ENCODE measurements at regions not wholly inside any gene's neighbourhood (a gene's known extent, or its start where the extent isn't known, plus 50 kb on each side); places are given as distances from the start of the nearest gene placed in this dataset.

DNA sequence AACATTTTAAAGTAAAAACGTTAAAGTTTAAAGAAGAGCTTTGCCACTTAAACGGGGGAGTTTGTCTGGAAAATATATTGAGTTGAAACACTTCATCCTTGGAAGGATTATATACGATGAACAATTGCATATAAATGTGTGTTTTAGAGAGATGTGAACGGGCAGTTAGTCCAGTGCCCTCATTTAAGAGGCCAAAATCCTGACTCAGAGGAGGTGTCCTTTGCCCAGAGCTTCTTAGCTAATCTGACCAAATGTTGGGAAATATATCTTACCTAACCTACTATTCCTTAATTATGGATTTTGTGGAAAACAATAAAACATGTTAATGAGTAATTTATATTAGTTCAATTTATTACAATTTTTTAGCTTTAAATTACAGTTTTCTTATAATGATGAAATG, 327.2 kb upstream of the DIPK2B start:
- no peaks in the 10 kb centered on the region for H3K4me1 ChIP-seq
- intact Hi-C loops (cut with DNase I), result no loop called here

DNA sequence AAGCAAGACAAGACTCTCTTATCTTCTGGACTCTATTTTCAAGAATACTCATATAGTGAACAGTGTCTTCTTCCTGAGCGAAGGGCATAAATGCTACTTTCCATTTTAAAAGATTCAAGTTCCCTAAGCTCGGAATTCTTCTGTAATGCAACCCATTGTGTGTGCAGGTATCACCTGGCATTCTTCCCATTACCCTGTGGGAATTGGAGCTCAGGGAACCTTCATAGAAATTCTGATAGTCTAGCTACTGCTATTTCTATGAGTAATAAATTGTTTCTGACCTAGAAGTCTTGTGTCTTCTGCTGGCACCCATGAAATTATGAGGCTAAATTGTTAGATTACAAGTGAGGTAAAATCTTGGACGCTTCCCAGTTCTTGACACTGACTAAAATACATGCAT, 324.1 kb upstream of the DIPK2B start:
- no peak overlapping the region for H3K27ac ChIP-seq
- H3K36me3 ChIP-seq, result no peaks in the 10 kb centered on the region
- TF ChIP-seq CTCF (IDR thresholded peaks at IDR 0.05), result no peak
- TF ChIP-seq POLR2A (IDR thresholded peaks at IDR 0.05), result no peak
- intact Hi-C loops (cut with DNase I), result no loop called here
- no peaks in the 10 kb centered on the region for H3K27me3 ChIP-seq
- no peaks in the 10 kb centered on the region for H3K9me3 ChIP-seq
- H3K4me1 ChIP-seq, result no peaks in the 10 kb centered on the region
- DNase-seq, result no peak
- 81 to 95% methylated on average over 3 of the region's 3 CpGs for WGBS, 2 donors
- H3K4me3 ChIP-seq (replicated peaks in 1 of 3), result no peak overlapping the region

More for the DNA sequence above, 327.2 kb upstream of the DIPK2B start:
- DNase-seq, result no peak
- 82 to 88% methylated on average over 4 of the region's 4 CpGs for WGBS, 2 donors
- H3K27me3 ChIP-seq, result no peaks in the 10 kb centered on the region
- H3K9me3 ChIP-seq, result no peaks in the 10 kb centered on the region
- TF ChIP-seq CTCF (IDR thresholded peaks at IDR 0.05), result no peak
- TF ChIP-seq POLR2A (IDR thresholded peaks at IDR 0.05), result no peak
- no peaks in the 10 kb centered on the region for H3K36me3 ChIP-seq
- H3K27ac ChIP-seq, result no peak overlapping the region
- no peak overlapping the region for H3K4me3 ChIP-seq (replicated peaks in 1 of 3)

DNA sequence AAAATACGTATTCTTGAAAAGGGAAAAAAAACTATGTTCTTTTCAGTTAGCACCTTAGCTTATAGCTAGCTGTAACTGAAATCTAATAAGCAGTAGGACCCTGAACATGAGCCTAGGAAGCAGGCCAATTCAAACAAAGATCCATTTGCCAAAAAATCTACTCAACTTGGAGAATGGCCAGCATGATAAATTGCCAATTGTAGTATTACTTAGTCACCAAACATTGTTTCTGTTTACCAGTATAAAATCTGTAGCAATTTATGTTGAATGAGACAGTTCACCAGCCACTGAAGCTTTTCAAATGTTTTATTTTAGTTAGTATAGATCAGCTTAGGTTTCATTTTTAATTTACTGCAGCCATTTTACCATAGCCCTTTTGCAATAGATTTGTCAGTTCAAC, 323.6 kb upstream of the DIPK2B start:
- Histone ChIP-seq H3K4me3 (replicated peaks in 1 of 3) (no peak overlapping the region), H3K27ac (no peak overlapping the region), H3K27me3 (no peaks in the 10 kb centered on the region), H3K36me3 (no peaks in the 10 kb centered on the region), H3K4me1 (no peaks in the 10 kb centered on the region), H3K9me3 (no peaks in the 10 kb centered on the region)
- whole genome bisulfite sequencing, 2 donors, result 89 to 100% methylated on average over 1 of the region's 1 CpG
- intact Hi-C loops (cut with DNase I), result no loop called here
- TF ChIP-seq CTCF (IDR thresholded peaks at IDR 0.05) (no peak), POLR2A (IDR thresholded peaks at IDR 0.05) (no peak)
- no peak for DNase-seq

DNA sequence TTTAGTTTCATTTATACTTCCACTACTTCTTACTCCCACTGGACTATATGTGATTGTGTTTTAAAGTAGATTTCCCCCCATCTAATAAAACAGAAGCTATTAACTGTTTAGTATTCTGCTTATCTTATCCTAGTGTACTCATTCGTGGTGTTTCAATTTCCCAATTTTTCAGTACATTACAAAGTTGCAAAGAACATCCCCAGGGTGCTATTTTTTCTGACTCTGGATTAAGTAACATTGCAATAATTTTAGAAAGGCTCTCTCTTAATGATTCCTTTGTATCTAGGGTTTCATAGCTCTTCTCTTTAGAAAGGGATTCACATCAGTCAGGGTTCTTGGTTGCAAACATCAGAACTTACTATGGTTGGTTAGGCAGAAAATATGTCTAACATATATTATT, 317.9 kb upstream of the DIPK2B start:
- H3K9me3 ChIP-seq, result no peaks in the 10 kb centered on the region
- no peak overlapping the region for H3K4me3 ChIP-seq (replicated peaks in 1 of 3)
- H3K36me3 ChIP-seq, result no peaks in the 10 kb centered on the region
- TF ChIP-seq CTCF (IDR thresholded peaks at IDR 0.05), result no peak
- TF ChIP-seq POLR2A (IDR thresholded peaks at IDR 0.05), result no peak
- DNase-seq, result no peak
- WGBS, 2 donors, result 77 to 87% methylated on average over 1 of the region's 1 CpG
- H3K4me1 ChIP-seq, result peaks cover 0 to 6% of the 10 kb centered on the region in 2 donors
- no peaks in the 10 kb centered on the region for H3K27me3 ChIP-seq
- no peak overlapping the region for H3K27ac ChIP-seq
- intact Hi-C loops (cut with DNase I), result loop anchor here (10.0 kb wide), 1 partner anchor 326 kb away; no protein-coding TSS in a partner anchor

DNA sequence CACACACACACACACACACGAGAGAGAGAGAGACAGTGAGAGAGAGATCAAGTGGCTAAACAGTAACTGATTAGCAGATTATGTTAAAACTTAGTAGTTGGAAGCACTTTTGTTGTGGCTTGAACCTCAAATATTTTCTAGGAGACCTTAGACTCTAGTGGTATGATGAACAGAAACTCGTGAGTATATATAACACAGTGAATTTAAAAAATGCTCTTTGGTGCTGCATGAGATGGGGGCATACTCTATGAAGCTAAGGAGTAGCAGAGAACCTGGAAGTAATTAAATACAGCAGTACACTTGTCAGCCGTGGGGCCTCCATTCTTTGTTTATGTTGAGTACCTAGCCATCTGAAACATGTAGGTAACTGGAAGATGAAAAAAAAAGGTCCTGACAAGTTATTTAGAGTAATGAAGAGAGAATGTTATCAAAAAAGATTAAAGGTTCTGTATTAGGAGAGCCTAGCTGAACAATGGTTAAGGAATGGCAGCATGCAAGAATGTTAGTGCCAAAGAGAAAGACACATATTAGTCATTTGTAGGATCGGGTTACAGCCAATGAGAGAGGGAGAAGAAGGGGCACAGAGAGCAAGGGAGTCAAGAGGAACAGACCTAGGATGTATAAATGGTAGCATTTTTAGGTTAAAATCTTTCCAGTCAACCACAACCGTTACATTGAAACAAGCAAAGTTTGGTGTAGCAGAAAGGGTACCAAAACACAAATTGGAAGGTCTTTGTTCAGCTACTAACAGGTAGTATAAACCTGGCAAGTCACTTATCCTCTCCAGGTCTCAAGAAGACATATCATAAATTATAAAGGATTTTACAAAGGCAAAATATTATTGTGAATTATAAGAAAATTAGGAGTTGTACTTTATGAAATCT, 316.7 kb upstream of the DIPK2B start:
- Histone ChIP-seq H3K36me3 (no peaks in the 10 kb centered on the region), H3K27me3 (no peaks in the 10 kb centered on the region), H3K4me3 (replicated peaks in 1 of 3) (no peak overlapping the region), H3K9me3 (no peaks in the 10 kb centered on the region), H3K4me1 (peaks cover 0 to 6% of the 10 kb centered on the region in 2 donors), H3K27ac (no peak overlapping the region)
- TF ChIP-seq POLR2A (IDR thresholded peaks at IDR 0.05) (no peak), CTCF (IDR thresholded peaks at IDR 0.05) (no peak)
- intact Hi-C loops (cut with DNase I), result loop anchor here (10.0 kb wide), 1 partner anchor 327 kb away; no protein-coding TSS in a partner anchor
- WGBS, 2 donors, result 47 to 52% methylated on average over 5 of the region's 5 CpGs
- DNase-seq, result no peak

Measured in thyroid gland (tissue), 4 donors.